ENCODE measurements at regions not wholly inside any gene's neighbourhood (a gene's known extent, or its start where the extent isn't known, plus 50 kb on each side); places are given as distances from the start of the nearest gene placed in this dataset.

DNA sequence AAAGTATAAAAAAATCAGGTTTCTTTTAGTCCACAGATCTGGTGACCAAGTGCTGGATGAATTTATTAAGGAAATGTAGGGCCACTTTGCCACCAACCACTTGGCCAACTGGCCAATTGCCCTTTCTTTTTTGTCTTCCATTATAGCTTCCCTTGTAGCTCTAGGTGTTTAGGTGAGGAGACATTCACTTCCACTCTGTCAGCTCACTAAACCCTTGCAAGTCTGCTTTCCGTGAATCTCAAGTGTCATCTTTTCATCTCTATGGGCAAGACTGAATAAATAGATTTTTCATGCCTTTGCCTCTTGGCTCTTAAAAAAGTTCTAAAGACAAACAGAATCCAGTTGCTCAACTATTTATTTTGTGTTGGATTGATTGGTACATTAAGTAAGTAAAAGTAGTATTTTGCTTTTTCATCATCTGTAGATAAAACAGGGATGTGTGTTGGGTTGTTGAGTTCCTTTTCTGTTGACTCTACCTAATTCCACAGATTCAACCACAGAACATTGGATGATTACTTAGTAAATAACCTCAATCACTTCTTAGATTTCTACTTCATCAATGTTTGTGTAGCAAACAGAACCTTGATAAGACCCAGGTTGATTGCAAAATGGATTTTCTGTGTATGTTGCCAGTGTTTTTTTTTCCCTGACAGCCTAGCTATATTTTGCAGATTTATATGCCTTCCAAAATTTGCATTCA lies 68.1 kb upstream of the GRXCR1 start:
- WGBS, 2 donors, result 59 to 89% methylated on average over 1 of the region's 1 CpG
- ATAC-seq (ENCODE audit: insufficient read depth, low FRiP score) (peak; percentile 73), DNase-seq (peak in 2 of 3 donors; percentile 6 to 16)
- Histone ChIP-seq H3K4me3 (no peak overlapping the region), H3K27me3 (ENCODE audit: control insufficient read depth in 3 of 3, insufficient read depth in 3 of 3, low read length in 2 of 3) (no peaks in the 10 kb centered on the region), H3K27ac (ENCODE audit: low read depth in 1 of 2, low read length in 1 of 2) (no peak overlapping the region), H3K4me1 (ENCODE audit: control insufficient read depth in 5 of 5, insufficient read depth in 5 of 5, low read length in 5 of 5) (peaks cover 0 to 1% (median 0%) of the 10 kb centered on the region in 5 donors), H3K9ac (ENCODE audit: insufficient read depth in 1 of 2, low read length in 2 of 2) (no peak overlapping the region), H3K36me3 (ENCODE audit: control insufficient read depth in 4 of 4, insufficient read depth in 4 of 4, low read length in 4 of 4) (no peaks in the 10 kb centered on the region), H3K9me3 (ENCODE audit: control insufficient read depth in 4 of 4, insufficient read depth in 3 of 4, low read length in 3 of 4) (no peaks in the 10 kb centered on the region)
- TF ChIP-seq CTCF (IDR thresholded peaks at IDR 0.05; ENCODE audit: control extremely low read depth, extremely low read depth), result no peak

DNA sequence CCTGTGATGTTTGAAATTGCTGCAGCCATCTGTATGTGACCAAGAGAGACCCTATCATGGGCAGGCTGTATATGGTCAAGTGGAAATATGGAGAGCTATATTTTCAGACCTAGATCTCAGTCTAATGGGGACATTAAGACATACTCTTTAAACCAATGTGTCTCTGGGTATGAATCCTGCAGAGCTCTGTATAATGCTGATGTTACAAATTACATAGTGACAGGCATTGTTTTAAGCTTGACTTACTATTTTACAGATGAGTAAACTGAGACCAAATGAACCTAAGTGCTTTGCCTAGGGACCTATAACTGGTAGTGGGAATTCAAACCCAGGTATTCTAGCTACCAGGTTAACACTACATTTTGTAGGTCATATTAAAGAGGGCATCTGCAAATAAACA lies 71.3 kb upstream of the GRXCR1 start:
- no peaks in the 10 kb centered on the region for H3K9me3 ChIP-seq (ENCODE audit: control insufficient read depth in 4 of 4, insufficient read depth in 3 of 4, low read length in 3 of 4)
- no peaks in the 10 kb centered on the region for H3K36me3 ChIP-seq (ENCODE audit: control insufficient read depth in 4 of 4, insufficient read depth in 4 of 4, low read length in 4 of 4)
- H3K4me1 ChIP-seq (ENCODE audit: control insufficient read depth in 5 of 5, insufficient read depth in 5 of 5, low read length in 5 of 5), result peaks cover 0 to 5% (median 0%) of the 10 kb centered on the region in 5 donors
- no peak overlapping the region for H3K9ac ChIP-seq (ENCODE audit: insufficient read depth in 1 of 2, low read length in 2 of 2)
- ATAC-seq (ENCODE audit: insufficient read depth, low FRiP score) (no peak), DNase-seq (no peak)
- H3K27me3 ChIP-seq (ENCODE audit: control insufficient read depth in 3 of 3, insufficient read depth in 3 of 3, low read length in 2 of 3), result no peaks in the 10 kb centered on the region
- no peak overlapping the region for H3K27ac ChIP-seq (ENCODE audit: low read depth in 1 of 2, low read length in 1 of 2)
- TF ChIP-seq CTCF (IDR thresholded peaks at IDR 0.05; ENCODE audit: control extremely low read depth, extremely low read depth), result no peak
- H3K4me3 ChIP-seq, result no peak overlapping the region

DNA sequence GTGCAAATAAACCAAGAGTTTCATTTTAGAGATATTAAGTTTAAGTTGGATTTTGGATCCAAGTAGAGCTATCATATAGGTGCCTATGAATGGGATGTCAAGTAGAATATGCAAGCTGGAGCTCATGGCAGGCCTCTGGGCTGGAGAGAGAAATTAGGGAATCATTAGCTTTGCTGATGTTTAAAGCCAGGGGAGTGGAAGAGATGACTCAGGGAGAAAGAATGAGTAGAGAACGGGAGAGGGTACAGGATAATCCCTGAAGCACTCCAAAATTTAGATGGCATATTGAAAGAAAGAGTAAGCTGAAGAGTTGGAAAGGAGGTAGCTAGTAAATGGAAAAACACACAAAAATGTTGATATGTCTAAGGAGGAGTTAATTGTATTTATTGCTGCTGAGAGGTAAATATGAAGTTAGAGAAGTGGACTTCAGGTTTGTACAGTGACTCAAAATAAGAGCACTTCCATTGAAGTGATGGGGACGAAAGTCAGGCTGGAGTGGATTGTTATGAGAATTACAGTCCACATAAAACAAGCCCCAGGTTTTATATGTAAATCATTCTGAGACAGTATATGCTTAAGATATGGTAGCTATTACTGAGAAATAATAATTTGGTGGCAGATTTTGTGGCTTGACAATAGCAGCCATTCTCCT lies 72.5 kb upstream of the GRXCR1 start:
- H3K9ac ChIP-seq (ENCODE audit: insufficient read depth in 1 of 2, low read length in 2 of 2), result no peak overlapping the region
- H3K27me3 ChIP-seq (ENCODE audit: control insufficient read depth in 3 of 3, insufficient read depth in 3 of 3, low read length in 2 of 3), result no peaks in the 10 kb centered on the region
- DNase-seq, result no peak
- no peak for TF ChIP-seq CTCF (IDR thresholded peaks at IDR 0.05; ENCODE audit: control extremely low read depth, extremely low read depth)
- ATAC-seq (ENCODE audit: insufficient read depth, low FRiP score), result peak; percentile 55
- no peaks in the 10 kb centered on the region for H3K9me3 ChIP-seq (ENCODE audit: control insufficient read depth in 4 of 4, insufficient read depth in 3 of 4, low read length in 3 of 4)
- no peak overlapping the region for H3K27ac ChIP-seq (ENCODE audit: low read depth in 1 of 2, low read length in 1 of 2)
- whole genome bisulfite sequencing, 2 donors, result 41 to 65% methylated on average over 2 of the region's 2 CpGs
- no peak overlapping the region for H3K4me3 ChIP-seq
- no peaks in the 10 kb centered on the region for H3K36me3 ChIP-seq (ENCODE audit: control insufficient read depth in 4 of 4, insufficient read depth in 4 of 4, low read length in 4 of 4)
- H3K4me1 ChIP-seq (ENCODE audit: control insufficient read depth in 5 of 5, insufficient read depth in 5 of 5, low read length in 5 of 5), result peaks cover 0 to 5% (median 0%) of the 10 kb centered on the region in 5 donors

Data from lung (tissue), 11 donors.